Breast epithelium (tissue), 4 donors: ENCODE measurements at regions not wholly inside any gene's neighbourhood (a gene's known extent, or its start where the extent isn't known, plus 50 kb on each side); places are given as distances from the start of the nearest gene placed in this dataset.

Source experiments
- DNase-seq, 2 donors: peaks; one replicate each; pipeline ENCODE4 v3.0.0-alpha.2; 2019; ENCODE audit warnings: low spot score in 2 of 2
- H3K27ac ChIP-seq, 2 donors: fragments of 200-600 bp; sonication (generic) in 1 of 2; one replicate each; pipeline ENCODE4 v1.5.1; 2016 to 2019; ENCODE audit warnings: mild to moderate bottlenecking in 1 of 2
- H3K27me3 ChIP-seq, 2 donors: fragments of 200-600 bp; sonication (generic) in 1 of 2; one replicate each; pipeline versions ENCODE4 v1.5.1 to v1.6.0; 2017 to 2019; ENCODE audit warnings: control low read depth in 1 of 2, mild to moderate bottlenecking in 1 of 2
- H3K36me3 ChIP-seq: fragments of 200-600 bp; one replicate; pipeline ENCODE4 v1.5.1; 2019
- H3K4me1 ChIP-seq, 2 donors: fragments of 200-600 bp; sonication (generic); one replicate each; pipeline ENCODE4 v1.5.1; 2016 to 2019; ENCODE audit warnings: control low read depth in 1 of 2
- H3K4me3 ChIP-seq, 3 donors: fragments of 200-600 bp; sonication (generic); 1 replicate in 2 of 3; 2 replicates in 1 of 3; pipeline ENCODE4 v1.5.1; 2016 to 2019; ENCODE audit warnings: mild to moderate bottlenecking in 3 of 3, moderate library complexity in 2 of 3
- H3K9me3 ChIP-seq, 2 donors: fragments of 200-600 bp; sonication (generic) in 1 of 2; one replicate each; pipeline ENCODE4 v1.5.1; 2016 to 2019; ENCODE audit warnings: control low read depth in 1 of 2
- POLR2A ChIP-seq: fragments of 450-650 bp; IDR thresholded peaks from one replicate; pipeline ENCODE4 v1.6.1; 2016; ENCODE audit warnings: antibody characterized with exemption, mild to moderate bottlenecking, moderate library complexity
- POLR2AphosphoS5 ChIP-seq, 3 donors: sonication (generic); formaldehyde crosslinking; IDR thresholded peaks; one replicate each; pipeline ENCODE4 v1.6.1; 2017; ENCODE audit warnings: antibody characterized with exemption in 3 of 3
- intact Hi-C: fragments of 100-400 bp; cut with DNase I; formaldehyde crosslinking; loops from one replicate; pipeline ENCODE4 v1.15.1; 2023; ENCODE audit warnings: low total_unique reads
- TF ChIP-seq, protein P1 (sequence below), 3 donors: fragments of 450-650 bp; IDR thresholded peaks; one replicate each; pipeline ENCODE4 v1.5.1; 2016 to 2017; ENCODE audit warnings: antibody characterized with exemption in 3 of 3, mild to moderate bottlenecking in 3 of 3, moderate library complexity in 3 of 3

DNA sequence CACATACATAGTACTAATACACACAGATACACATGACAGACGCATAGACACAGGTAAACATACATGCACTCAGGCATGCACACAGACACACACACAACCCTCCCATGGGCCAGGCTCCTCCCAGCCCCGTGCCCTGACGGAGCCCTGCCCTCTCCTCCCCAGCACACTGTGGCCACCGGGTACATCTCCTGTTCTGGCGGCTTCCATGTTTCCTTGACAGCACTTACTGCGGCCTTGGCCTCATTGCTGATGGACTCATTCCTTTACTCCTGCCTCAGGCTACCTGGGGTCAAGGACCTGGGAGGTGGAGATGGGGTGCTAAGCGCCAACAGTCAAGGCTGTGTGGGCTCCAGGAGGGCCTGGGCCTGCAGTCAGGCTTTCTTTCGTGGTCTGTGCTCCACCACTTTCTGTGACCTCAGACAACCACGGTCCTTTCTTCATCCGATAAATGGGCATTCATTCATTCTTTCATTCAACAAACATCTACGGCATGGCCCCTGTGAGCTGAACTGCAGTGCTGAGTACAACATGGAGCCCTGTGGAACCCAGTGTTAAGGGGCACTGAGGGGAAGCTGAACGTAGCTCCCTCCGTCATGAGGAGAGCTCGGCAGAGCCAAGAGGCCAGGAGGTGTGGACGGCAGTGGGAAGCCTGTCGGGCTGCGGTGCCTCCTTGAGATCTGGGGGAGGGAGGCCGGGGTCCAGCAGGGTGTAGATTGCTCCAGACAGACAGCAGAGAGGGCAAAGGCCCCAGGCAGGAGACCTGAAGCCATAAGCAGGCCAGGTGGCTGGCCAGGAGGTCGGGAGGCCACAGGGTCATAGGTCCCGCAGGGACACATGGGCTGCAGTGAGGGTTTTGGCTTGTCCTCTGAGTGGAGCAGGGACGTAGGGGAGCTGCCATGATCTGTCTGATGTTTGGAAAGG lies 190.4 kb upstream of the HDAC4 start:
- Histone ChIP-seq H3K27ac (no peak overlapping the region), H3K4me3 (no peak overlapping the region), H3K4me1 (no peaks in the 10 kb centered on the region), H3K36me3 (no peaks in the 10 kb centered on the region), H3K9me3 (no peaks in the 10 kb centered on the region), H3K27me3 (peaks cover 0 to 7% of the 10 kb centered on the region in 2 donors)
- TF ChIP-seq POLR2AphosphoS5 (IDR thresholded peaks at IDR 0.05) = no peak
- DNase-seq = no peak
- intact Hi-C loops = no loop called here

- TF ChIP-seq POLR2A (no peak), POLR2AphosphoS5 (IDR thresholded peaks at IDR 0.05) (no peak)
- TF ChIP-seq, protein P1, sequence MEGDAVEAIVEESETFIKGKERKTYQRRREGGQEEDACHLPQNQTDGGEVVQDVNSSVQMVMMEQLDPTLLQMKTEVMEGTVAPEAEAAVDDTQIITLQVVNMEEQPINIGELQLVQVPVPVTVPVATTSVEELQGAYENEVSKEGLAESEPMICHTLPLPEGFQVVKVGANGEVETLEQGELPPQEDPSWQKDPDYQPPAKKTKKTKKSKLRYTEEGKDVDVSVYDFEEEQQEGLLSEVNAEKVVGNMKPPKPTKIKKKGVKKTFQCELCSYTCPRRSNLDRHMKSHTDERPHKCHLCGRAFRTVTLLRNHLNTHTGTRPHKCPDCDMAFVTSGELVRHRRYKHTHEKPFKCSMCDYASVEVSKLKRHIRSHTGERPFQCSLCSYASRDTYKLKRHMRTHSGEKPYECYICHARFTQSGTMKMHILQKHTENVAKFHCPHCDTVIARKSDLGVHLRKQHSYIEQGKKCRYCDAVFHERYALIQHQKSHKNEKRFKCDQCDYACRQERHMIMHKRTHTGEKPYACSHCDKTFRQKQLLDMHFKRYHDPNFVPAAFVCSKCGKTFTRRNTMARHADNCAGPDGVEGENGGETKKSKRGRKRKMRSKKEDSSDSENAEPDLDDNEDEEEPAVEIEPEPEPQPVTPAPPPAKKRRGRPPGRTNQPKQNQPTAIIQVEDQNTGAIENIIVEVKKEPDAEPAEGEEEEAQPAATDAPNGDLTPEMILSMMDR (IDR thresholded peaks at IDR 0.05) = no peak
- DNase-seq = no peak
- Histone ChIP-seq H3K9me3 (no peaks in the 10 kb centered on the region), H3K36me3 (no peaks in the 10 kb centered on the region), H3K27me3 (peaks cover 0 to 7% of the 10 kb centered on the region in 2 donors), H3K4me3 (no peak overlapping the region), H3K4me1 (no peaks in the 10 kb centered on the region), H3K27ac (no peak overlapping the region)
- intact Hi-C loops = no loop called here
These were observed 189.5 kb upstream of the HDAC4 start for GRCh38 chr2:239590276-239590675.

- intact Hi-C loops = no loop called here
- Histone ChIP-seq H3K27ac (no peak overlapping the region), H3K27me3 (peaks cover 0 to 7% of the 10 kb centered on the region in 2 donors), H3K4me1 (no peaks in the 10 kb centered on the region), H3K4me3 (no peak overlapping the region), H3K9me3 (no peaks in the 10 kb centered on the region), H3K36me3 (no peaks in the 10 kb centered on the region)
- DNase-seq = no peak
- TF ChIP-seq, protein P1 (IDR thresholded peaks at IDR 0.05) = no peak
- TF ChIP-seq POLR2AphosphoS5 (IDR thresholded peaks at IDR 0.05) = no peak
- no peak for TF ChIP-seq POLR2A
These were observed 189.0 kb upstream of the HDAC4 start for GRCh38 chr2:239589833-239590232.

GRCh38 chr2:239589270-239589825 lies 188.5 kb upstream of the HDAC4 start:
- Histone ChIP-seq H3K36me3 (no peaks in the 10 kb centered on the region), H3K27ac (no peak overlapping the region), H3K9me3 (no peaks in the 10 kb centered on the region), H3K4me1 (no peaks in the 10 kb centered on the region), H3K4me3 (no peak overlapping the region), H3K27me3 (peaks cover 0 to 7% of the 10 kb centered on the region in 2 donors)
- TF ChIP-seq POLR2A (no peak), POLR2AphosphoS5 (IDR thresholded peaks at IDR 0.05) (no peak)
- TF ChIP-seq, protein P1 (IDR thresholded peaks at IDR 0.05) = no peak
- DNase-seq = no peak
- intact Hi-C loops = no loop called here

DNA sequence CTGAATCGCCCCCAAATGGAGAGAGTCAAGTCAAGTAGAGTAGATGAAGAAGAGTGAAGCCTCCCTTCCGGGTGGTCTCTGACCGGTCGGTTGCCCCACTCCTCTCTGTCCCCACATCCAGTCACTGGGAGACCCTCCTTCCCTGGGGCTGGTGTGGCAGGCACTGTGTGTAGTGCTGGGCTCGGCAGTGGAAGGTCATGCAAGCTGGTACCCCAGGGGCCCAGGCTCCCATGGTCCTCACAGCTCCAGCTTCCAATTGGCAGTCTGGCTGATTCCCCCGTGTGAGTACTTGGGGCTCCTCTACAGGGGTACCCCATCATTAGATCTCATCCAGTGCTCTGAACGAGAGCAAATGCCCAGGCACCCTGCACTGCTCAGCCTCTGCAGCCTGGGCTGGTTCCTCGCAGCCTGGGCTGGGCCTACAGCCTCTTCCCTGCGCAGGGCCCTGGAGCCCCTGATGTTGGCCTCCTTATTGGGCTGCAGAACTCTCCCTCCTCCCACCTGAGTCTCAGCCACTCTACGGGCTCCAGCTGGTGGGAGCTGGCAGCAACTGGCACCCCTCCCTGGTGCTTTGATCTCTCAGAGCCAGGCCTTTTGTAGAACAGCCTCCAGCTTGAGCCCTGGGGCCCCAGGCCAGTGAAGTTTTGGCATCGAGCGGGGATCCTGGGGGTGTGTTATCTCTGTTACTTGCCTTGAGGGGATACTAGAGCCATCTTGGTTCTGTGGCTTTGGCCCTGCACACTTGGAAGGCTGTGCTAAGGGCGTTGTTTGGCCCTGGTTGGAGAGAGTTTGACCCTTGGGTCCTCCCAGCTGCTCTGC lies 187.8 kb upstream of the HDAC4 start:
- no peak overlapping the region for H3K27ac ChIP-seq
- H3K27me3 ChIP-seq = peaks cover 0 to 7% of the 10 kb centered on the region in 2 donors
- TF ChIP-seq, protein P1 (IDR thresholded peaks at IDR 0.05) = no peak
- TF ChIP-seq POLR2A = no peak
- no peak for TF ChIP-seq POLR2AphosphoS5 (IDR thresholded peaks at IDR 0.05)
- no peak overlapping the region for H3K4me3 ChIP-seq
- H3K4me1 ChIP-seq = no peaks in the 10 kb centered on the region
- H3K9me3 ChIP-seq = no peaks in the 10 kb centered on the region
- no peaks in the 10 kb centered on the region for H3K36me3 ChIP-seq
- DNase-seq = no peak
- intact Hi-C loops = no loop called here
